Progenitor cell of endocrine pancreas (in vitro differentiated cells): ENCODE measurements at regions not wholly inside any gene's neighbourhood (a gene's known extent, or its start where the extent isn't known, plus 50 kb on each side); places are given as distances from the start of the nearest gene placed in this dataset.

Source experiments
- DNase-seq: peaks from one replicate; pipeline ENCODE4 v3.0.0; 2021; ENCODE audit warnings: low spot score; ENCODE audit not compliant: unreplicated experiment
- H3K27ac Mint-ChIP-seq: 2 replicates; pipeline ENCODE4 v1.8.0; 2021; ENCODE audit warnings: mild to moderate bottlenecking, moderate library complexity, mixed read lengths
- H3K27me3 Mint-ChIP-seq: 2 replicates; pipeline ENCODE4 v1.8.0; 2021; ENCODE audit warnings: mixed read lengths
- H3K36me3 Mint-ChIP-seq: 2 replicates; pipeline ENCODE4 v1.8.0; 2022; ENCODE audit warnings: mixed read lengths; ENCODE audit not compliant: insufficient read depth
- H3K4me1 Mint-ChIP-seq: 2 replicates; pipeline ENCODE4 v1.8.0; 2021; ENCODE audit warnings: low read depth, mixed read lengths
- H3K4me3 Mint-ChIP-seq: 2 replicates; pipeline ENCODE4 v1.8.0; 2021; ENCODE audit warnings: low read depth, mild to moderate bottlenecking, moderate library complexity, mixed read lengths
- H3K9me3 Mint-ChIP-seq: 2 replicates; pipeline ENCODE4 v1.8.0; 2021; ENCODE audit warnings: low read depth, mixed read lengths
- CTCF ChIP-seq: fragments of 200-600 bp; sonication (generic); IDR thresholded peaks from one replicate; pipeline ENCODE4 v1.5.0; 2021; ENCODE audit warnings: antibody characterized with exemption, mild to moderate bottlenecking; ENCODE audit not compliant: unreplicated experiment

- Mint-ChIP-seq H3K36me3 (no peaks in the 10 kb centered on the region), H3K4me1 (peaks cover 6% of the 10 kb centered on the region), H3K27ac (no peak overlapping the region), H3K4me3 (no peak overlapping the region), H3K9me3 (peaks cover 9% of the 10 kb centered on the region), H3K27me3 (peaks cover 14% of the 10 kb centered on the region)
- TF ChIP-seq CTCF = no peak
- DNase-seq = no peak
Observed at GRCh38 chr6:1513215-1513780, 96.4 kb upstream of the FOXC1 start.

DNA sequence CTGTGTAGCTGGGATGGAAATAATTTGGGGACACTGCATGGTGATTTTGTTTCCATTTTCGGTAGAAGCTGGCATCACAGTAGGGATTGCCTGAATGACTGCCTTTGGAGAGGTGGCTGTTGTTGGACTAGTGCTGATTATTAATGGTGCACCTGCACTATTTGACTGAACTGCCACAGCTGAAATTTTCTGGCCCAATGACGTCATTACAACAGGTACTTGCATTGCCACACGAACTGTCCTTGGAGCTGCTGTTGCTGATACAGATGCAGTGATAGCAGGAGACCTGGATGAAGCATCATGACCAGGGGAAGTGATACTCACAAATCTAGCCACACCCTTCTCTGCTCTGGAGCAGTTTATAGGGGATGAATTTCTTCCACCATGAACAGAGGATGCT is 95.6 kb upstream of the FOXC1 start:
- Mint-ChIP-seq H3K9me3 (peaks cover 8% of the 10 kb centered on the region), H3K4me1 (peaks cover 6% of the 10 kb centered on the region), H3K27ac (no peak overlapping the region), H3K4me3 (no peak overlapping the region), H3K27me3 (peaks cover 14% of the 10 kb centered on the region), H3K36me3 (no peaks in the 10 kb centered on the region)
- no peak for TF ChIP-seq CTCF
- no peak for DNase-seq

- no peak for DNase-seq
- Mint-ChIP-seq H3K36me3 (no peaks in the 10 kb centered on the region), H3K4me1 (peaks cover 6% of the 10 kb centered on the region), H3K4me3 (no peak overlapping the region), H3K27ac (no peak overlapping the region), H3K27me3 (peaks cover 17% of the 10 kb centered on the region), H3K9me3 (no peaks in the 10 kb centered on the region)
- no peak for TF ChIP-seq CTCF
Observed at GRCh38 chr6:1515280-1515679, 94.4 kb upstream of the FOXC1 start.

DNA sequence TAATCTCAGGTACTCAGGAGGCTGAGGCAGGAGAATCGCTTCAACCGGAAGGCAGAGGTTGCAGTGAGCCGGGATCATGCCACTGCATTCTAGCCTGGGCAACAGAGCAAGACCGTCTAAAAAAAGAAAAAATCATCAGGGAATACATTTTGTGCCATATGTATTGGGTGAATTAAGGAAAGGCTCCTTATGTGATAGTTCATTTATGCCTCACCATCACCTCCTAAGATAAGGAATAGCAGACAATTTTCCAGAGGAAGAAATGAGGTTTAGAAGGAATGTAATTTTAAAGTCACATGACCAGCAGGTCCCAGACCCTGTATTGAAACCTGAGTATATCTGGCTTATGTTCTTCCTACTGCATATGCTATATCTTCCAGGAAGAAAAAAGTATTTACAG is 93.9 kb upstream of the FOXC1 start:
- H3K9me3 Mint-ChIP-seq = no peaks in the 10 kb centered on the region
- H3K36me3 Mint-ChIP-seq = no peaks in the 10 kb centered on the region
- H3K4me1 Mint-ChIP-seq = peaks cover 6% of the 10 kb centered on the region
- H3K4me3 Mint-ChIP-seq = no peak overlapping the region
- H3K27ac Mint-ChIP-seq = no peak overlapping the region
- no peak for TF ChIP-seq CTCF
- DNase-seq = no peak
- H3K27me3 Mint-ChIP-seq = peaks cover 20% of the 10 kb centered on the region

- no peak for DNase-seq
- Mint-ChIP-seq H3K4me3 (no peak overlapping the region), H3K27me3 (peaks cover 26% of the 10 kb centered on the region), H3K9me3 (no peaks in the 10 kb centered on the region), H3K36me3 (no peaks in the 10 kb centered on the region), H3K27ac (no peak overlapping the region), H3K4me1 (peaks cover 6% of the 10 kb centered on the region)
- TF ChIP-seq CTCF = no peak
Observed at GRCh38 chr6:1516742-1517520, 92.8 kb upstream of the FOXC1 start.
